ENCODE measurements at regions not wholly inside any gene's neighbourhood (a gene's known extent, or its start where the extent isn't known, plus 50 kb on each side); places are given as distances from the start of the nearest gene placed in this dataset.

DNA sequence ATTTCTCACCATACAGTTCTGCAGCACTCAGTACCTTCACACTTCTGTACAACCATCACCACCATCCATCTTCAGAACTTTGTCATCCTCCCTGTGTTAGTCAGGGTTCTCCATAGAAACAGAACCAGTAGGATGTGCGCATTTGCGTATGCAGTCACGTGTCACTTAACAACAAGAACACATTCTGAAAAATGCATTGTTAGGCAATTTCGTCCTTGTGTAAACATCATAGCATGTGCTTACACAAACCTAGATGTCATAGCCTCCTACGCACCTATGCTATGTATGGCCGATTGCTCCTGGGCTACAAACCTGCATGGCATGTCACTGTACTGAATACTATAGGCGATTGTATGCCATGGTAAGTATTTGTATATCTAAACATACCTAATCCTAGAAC lies 66.2 kb upstream of the PTPRT start:
- intact Hi-C loops (cut with DNase I), result no loop called here
- no peak overlapping the region for H3K4me3 ChIP-seq
- no peaks in the 10 kb centered on the region for H3K36me3 ChIP-seq
- no peaks in the 10 kb centered on the region for H3K4me1 ChIP-seq
- H3K27me3 ChIP-seq, result no peaks in the 10 kb centered on the region
- no peak for DNase-seq
- no peak overlapping the region for H3K27ac ChIP-seq
- H3K9me3 ChIP-seq, result no peaks in the 10 kb centered on the region
- TF ChIP-seq CTCF (IDR thresholded peaks at IDR 0.05) (no peak), POLR2A (IDR thresholded peaks at IDR 0.05) (no peak)
- ATAC-seq, result no peak
- WGBS, 4 donors, result 76 to 84% (median 84%) methylated on average over 7 of the region's 7 CpGs

GRCh38 chr20:43252761-43253160 lies 63.1 kb upstream of the PTPRT start:
- Histone ChIP-seq H3K4me3 (no peak overlapping the region), H3K27ac (no peak overlapping the region), H3K27me3 (no peaks in the 10 kb centered on the region), H3K36me3 (no peaks in the 10 kb centered on the region), H3K9me3 (no peaks in the 10 kb centered on the region), H3K4me1 (no peaks in the 10 kb centered on the region)
- no peak for DNase-seq
- TF ChIP-seq CTCF (IDR thresholded peaks at IDR 0.05) (no peak), POLR2A (IDR thresholded peaks at IDR 0.05) (no peak)
- 78 to 86% (median 84%) methylated on average over 4 of the region's 4 CpGs for WGBS, 4 donors
- no peak for ATAC-seq
- intact Hi-C loops (cut with DNase I), result no loop called here

- H3K9me3 ChIP-seq, result no peaks in the 10 kb centered on the region
- H3K36me3 ChIP-seq, result no peaks in the 10 kb centered on the region
- ATAC-seq (no peak), DNase-seq (no peak)
- H3K4me3 ChIP-seq, result no peak overlapping the region
- intact Hi-C loops (cut with DNase I), result no loop called here
- no peak overlapping the region for H3K27ac ChIP-seq
- 50 to 74% (median 69%) methylated on average over 2 of the region's 2 CpGs for WGBS, 4 donors
- peaks cover 0 to 3% (median 0%) of the 10 kb centered on the region in 9 donors for H3K27me3 ChIP-seq
- TF ChIP-seq POLR2A (IDR thresholded peaks at IDR 0.05) (no peak), CTCF (IDR thresholded peaks at IDR 0.05) (no peak)
- no peaks in the 10 kb centered on the region for H3K4me1 ChIP-seq
Observed at GRCh38 chr20:43248341-43248740, 58.6 kb upstream of the PTPRT start.

- Histone ChIP-seq H3K4me1 (no peaks in the 10 kb centered on the region), H3K27ac (no peak overlapping the region), H3K4me3 (no peak overlapping the region), H3K27me3 (peaks cover 0 to 3% (median 0%) of the 10 kb centered on the region in 9 donors), H3K36me3 (no peaks in the 10 kb centered on the region), H3K9me3 (no peaks in the 10 kb centered on the region)
- intact Hi-C loops (cut with DNase I), result no loop called here
- TF ChIP-seq POLR2A (IDR thresholded peaks at IDR 0.05) (no peak), CTCF (IDR thresholded peaks at IDR 0.05) (no peak)
- DNase-seq (no peak), ATAC-seq (no peak)
- WGBS, 4 donors, result 49 to 71% (median 54%) methylated on average over 2 to 3 of the region's 3 CpGs
Observed at GRCh38 chr20:43247361-43247760, 57.7 kb upstream of the PTPRT start.

Measured in heart left ventricle (tissue), 16 donors.